IMR-90 (cell line): ENCODE measurements at regions not wholly inside any gene's neighbourhood (a gene's known extent, or its start where the extent isn't known, plus 50 kb on each side); places are given as distances from the start of the nearest gene placed in this dataset.

Source experiments
- ATAC-seq: fragments of 200-7000 bp; cut with Tn5 transposase; 2 replicates; pipeline ENCODE4 v1.9.1; 2020; ENCODE audit warnings: low read depth, mild to moderate bottlenecking, moderate library complexity
- BruUV-seq: library from RNA; stranded (reverse); fragments of 400-500 nt; replicated peaks from 2 replicates; lab custom pipeline; 2021; lab: Mats Ljungman, UMichigan
- CTCF ChIA-PET: fragments of 300-600 bp; formaldehyde crosslinking; extraction: SDS; loops from one replicate; lab custom pipeline; 2021; ENCODE audit warnings: antibody characterized with exemption; lab: Yijun Ruan, JAX
- POLR2A ChIA-PET: fragments of 300-600 bp; sonication (Branson Sonifier 250); formaldehyde crosslinking; loops from one replicate; lab custom pipeline; 2022; ENCODE audit warnings: antibody characterized with exemption; ENCODE audit not compliant: unreplicated experiment; lab: Charles Lee
- DNase-seq: peaks from one replicate; pipeline ENCODE4 v3.0.0; 2013
- H2AFZ ChIP-seq: replicated peaks from 2 replicates; pipeline ENCODE3; 2013; ENCODE audit warnings: low read length, mild to moderate bottlenecking; ENCODE audit not compliant: poor library complexity
- H2AK5ac ChIP-seq: 2 replicates; pipeline ENCODE4 v1.6.1; 2013; ENCODE audit warnings: low read depth, low read length, inconsistent platforms
- H2AK9ac ChIP-seq: replicated peaks from 2 replicates; pipeline ENCODE3; 2013; ENCODE audit warnings: mild to moderate bottlenecking, low read depth, low read length, moderate library complexity; ENCODE audit not compliant: poor library complexity
- H2BK120ac ChIP-seq: 2 replicates; pipeline ENCODE4 v1.6.1; 2013; ENCODE audit warnings: low read depth, low read length, inconsistent platforms
- H2BK15ac ChIP-seq: 3 replicates; pipeline ENCODE4 v1.6.1; 2013; ENCODE audit warnings: low read depth, low read length, inconsistent platforms
- H2BK20ac ChIP-seq: 2 replicates; pipeline ENCODE4 v1.6.1; 2013; ENCODE audit warnings: low read depth, mild to moderate bottlenecking, inconsistent platforms, low read length, moderate library complexity
- H2BK5ac ChIP-seq: 2 replicates; pipeline ENCODE4 v1.6.1; 2013; ENCODE audit warnings: mild to moderate bottlenecking, low read depth, low read length, inconsistent platforms; ENCODE audit not compliant: poor library complexity, severe bottlenecking
- H3K14ac ChIP-seq: replicated peaks from 2 replicates; pipeline ENCODE4 v1.6.1; 2013; ENCODE audit warnings: low read depth, low read length, inconsistent platforms
- H3K18ac ChIP-seq: 2 replicates; pipeline ENCODE4 v1.6.1; 2013; ENCODE audit warnings: low read depth, low read length, control low read depth
- H3K23ac ChIP-seq: 2 replicates; pipeline ENCODE4 v1.6.1; 2013; ENCODE audit warnings: low read depth, low read length, inconsistent platforms
- H3K27ac ChIP-seq: 2 replicates; pipeline ENCODE4 v1.5.1; 2013; ENCODE audit warnings: mild to moderate bottlenecking, control low read depth, low read length; ENCODE audit not compliant: insufficient read depth
- H3K27me3 ChIP-seq: 2 replicates; pipeline ENCODE4 v1.6.1; 2013; ENCODE audit warnings: low read length; ENCODE audit not compliant: control insufficient read depth, insufficient read depth
- H3K36me3 ChIP-seq: 2 replicates; pipeline ENCODE4 v1.6.1; 2013; ENCODE audit warnings: low read length, mixed read lengths; ENCODE audit not compliant: control insufficient read depth, insufficient read depth
- H3K4ac ChIP-seq: 2 replicates; pipeline ENCODE4 v1.6.1; 2013; ENCODE audit warnings: low read depth, low read length, inconsistent platforms
- H3K4me1 ChIP-seq: 2 replicates; pipeline ENCODE4 v1.6.1; 2013; ENCODE audit warnings: low read length, mixed read lengths; ENCODE audit not compliant: control insufficient read depth, insufficient read depth
- H3K4me2 ChIP-seq: 2 replicates; pipeline ENCODE4 v1.6.1; 2013; ENCODE audit warnings: low read depth, mild to moderate bottlenecking, control low read depth, low read length, moderate library complexity
- H3K4me3 ChIP-seq: 2 replicates; pipeline ENCODE4 v1.5.1; 2013; ENCODE audit warnings: low read depth, mild to moderate bottlenecking, control low read depth, low read length, moderate library complexity; ENCODE audit not compliant: insufficient read depth
- H3K56ac ChIP-seq: 2 replicates; pipeline ENCODE4 v1.6.1; 2013; ENCODE audit warnings: low read length, inconsistent platforms; ENCODE audit not compliant: insufficient read depth; ENCODE audit errors: extremely low read depth
- H3K79me1 ChIP-seq, 2 experiments: 2 replicates each; pipeline ENCODE4 v1.6.1; 2013; ENCODE audit warnings: low read length in 2 of 2, inconsistent platforms in 1 of 2, low read depth in 1 of 2
- H3K9ac ChIP-seq: 2 replicates; pipeline ENCODE4 v1.6.1; 2013; ENCODE audit warnings: low read depth, low read length, control low read depth
- H3K9me1 ChIP-seq: 2 replicates; pipeline ENCODE4 v1.6.1; 2013; ENCODE audit warnings: low read length, inconsistent platforms; ENCODE audit not compliant: insufficient read depth
- H3K9me3 ChIP-seq: 2 replicates; pipeline ENCODE4 v1.6.1; 2013; ENCODE audit warnings: low read length; ENCODE audit not compliant: control insufficient read depth, insufficient read depth
- H4K20me1 ChIP-seq: 2 replicates; pipeline ENCODE4 v1.6.1; 2013; ENCODE audit warnings: low read length, inconsistent platforms; ENCODE audit not compliant: insufficient read depth
- H4K5ac ChIP-seq: 2 replicates; pipeline ENCODE4 v1.6.1; 2013; ENCODE audit warnings: mild to moderate bottlenecking, low read depth, low read length, control low read depth
- H4K8ac ChIP-seq, 2 experiments: 2 replicates each; pipeline ENCODE4 v1.6.1; 2013; ENCODE audit warnings: low read depth in 2 of 2, low read length in 2 of 2, control low read depth in 1 of 2, inconsistent platforms in 1 of 2
- H4K91ac ChIP-seq: 2 replicates; pipeline ENCODE4 v1.6.1; 2013; ENCODE audit warnings: low read depth, low read length, inconsistent platforms; ENCODE audit not compliant: insufficient read depth
- CEBPB ChIP-seq: IDR thresholded peaks from 2 replicates; pipeline ENCODE4 v1.6.1; 2012; ENCODE audit warnings: low read depth, low read length, improper control_type of control experiment
- CHD1 ChIP-seq: IDR thresholded peaks from 2 replicates; pipeline ENCODE4 v1.6.1; 2012; ENCODE audit warnings: low read depth, low read length, improper control_type of control experiment
- CTCF ChIP-seq: conservative IDR thresholded peaks from 2 replicates; pipeline ENCODE4 v1.5.1; 2012; ENCODE audit warnings: mild to moderate bottlenecking, low read depth, low read length, improper control_type of control experiment
- FOS ChIP-seq: fragments of 150-350 bp; IDR thresholded peaks from 2 replicates; pipeline ENCODE4 v1.6.1; 2016; ENCODE audit warnings: low read depth, low read length
- MAZ ChIP-seq: IDR thresholded peaks from 2 replicates; pipeline ENCODE4 v1.6.1; 2012; ENCODE audit warnings: low read depth, mild to moderate bottlenecking, low read length, improper control_type of control experiment, moderate library complexity, borderline replicate concordance
- NFE2L2 ChIP-seq: fragments of 150-350 bp; IDR thresholded peaks from 2 replicates; pipeline ENCODE4 v1.6.1; 2016; ENCODE audit warnings: low read depth, mild to moderate bottlenecking, low read length
- RFX5 ChIP-seq: IDR thresholded peaks from 2 replicates; pipeline ENCODE4 v1.8.0; 2012; ENCODE audit warnings: low read depth, mild to moderate bottlenecking, low read length, moderate library complexity
- SMC3 ChIP-seq: fragments of 150-350 bp; IDR thresholded peaks from 2 replicates; pipeline ENCODE4 v1.6.1; 2016; ENCODE audit warnings: low read depth, mild to moderate bottlenecking, antibody characterized with exemption, low read length, moderate library complexity
- WGBS, 2 experiments: methylation state at CpG; one replicate each; pipeline versions ENCODE4 v1.1.5 to v1.1.7; 2013; ENCODE audit warnings: missing lambda C conversion rate in 2 of 2; ENCODE audit not compliant: insufficient read length in 1 of 2; ENCODE audit errors: extremely low coverage in 2 of 2; 5-methylcytosine and 5-hydroxymethylcytosine counted together
- dilution Hi-C: fragments of 300-500 bp; cut with HindIII; formaldehyde crosslinking; loops from one replicate; pipeline ENCODE4 v1.14.3; 2018; ENCODE audit warnings: low sequenced_read_pairs; ENCODE audit not compliant: unreplicated experiment
- in situ Hi-C: fragments of 300-500 bp; cut with MboI; formaldehyde crosslinking; loops from 3 replicates; pipeline ENCODE4 v1.14.3; 2019; ENCODE audit warnings: low sequenced_read_pairs, inconsistent platforms, mixed read lengths
- intact Hi-C: fragments of 100-400 bp; cut with micrococcal nuclease; formaldehyde crosslinking; loops from 2 replicates; pipeline ENCODE4 v1.10.0; 2022
- TF ChIP-seq, protein P1 (sequence below): fragments of 150-350 bp; IDR thresholded peaks from 2 replicates; pipeline ENCODE4 v1.6.1; 2016; ENCODE audit warnings: low read depth, mild to moderate bottlenecking, low read length, moderate library complexity, borderline replicate concordance
- TF ChIP-seq, protein P2 (sequence below): fragments of 150-350 bp; IDR thresholded peaks from 2 replicates; pipeline ENCODE4 v1.6.1; 2017; ENCODE audit warnings: mild to moderate bottlenecking, antibody characterized with exemption, low read length, low read depth

DNA sequence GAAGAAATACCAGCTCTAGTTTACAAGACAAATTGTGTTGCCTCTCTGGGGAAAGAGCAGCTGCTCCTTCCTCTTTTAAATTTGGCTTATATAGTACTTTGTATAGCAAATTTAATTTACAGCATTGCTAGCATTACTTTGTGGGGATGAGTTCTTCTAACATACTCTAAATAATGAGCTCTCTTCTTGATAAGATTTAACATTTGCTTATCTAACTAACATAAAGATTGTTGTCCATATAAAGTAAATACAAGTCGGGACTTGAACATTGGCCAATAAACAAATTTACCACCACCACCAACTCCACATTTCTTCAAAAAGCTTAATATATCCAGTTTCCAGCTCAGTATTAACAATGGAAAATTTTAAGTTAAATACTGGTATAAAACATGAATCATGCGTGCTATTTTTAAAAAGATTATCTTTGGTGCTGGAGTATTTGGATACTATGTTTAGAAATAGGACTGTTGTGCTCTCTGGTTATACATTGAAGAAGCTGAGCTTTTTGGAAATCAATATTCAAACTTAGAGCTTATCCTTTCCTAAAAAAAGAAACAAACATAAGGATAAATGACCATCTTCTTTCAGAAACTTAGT is 1146.9 kb upstream of the GJE1 start:
- Histone ChIP-seq H4K20me1 (no peaks in the 10 kb centered on the region), H4K5ac (peak overlapping the region; percentile 9; the same call in 1 of the 2 replicates), H2BK120ac (peak overlapping the region; percentile 88), H3K4ac (peak overlapping the region; percentile 64; the same call in 1 of the 2 replicates), H3K9me3 (no peaks in the 10 kb centered on the region), H3K27me3 (no peaks in the 10 kb centered on the region), H3K9me1 (no peaks in the 10 kb centered on the region; the same call in 1 of the 2 replicates), H3K4me2 (peak overlapping the region; percentile 55; the same call in 1 of the 2 replicates), H3K14ac (peak overlapping the region; percentile 74; the same call in 1 of the 2 replicates), H3K4me3 (no peak overlapping the region), H3K27ac (no peak overlapping the region; the same call in 1 of the 2 replicates), H3K79me1 (no peaks in the 10 kb centered on the region), H3K9ac (no peak overlapping the region), H4K91ac (no peak overlapping the region; the same call in 1 of the 2 replicates), H2AK5ac (no peak overlapping the region), H3K4me1 (peaks cover 2% of the 10 kb centered on the region), H4K8ac (peak overlapping the region in 1 of 2 experiments; percentile 12; a peak in 1 of 4 replicates), H2AFZ (no peak overlapping the region), H2BK15ac (peak overlapping the region; percentile 53; the same call in 2 of the 3 replicates), H2BK20ac (peak overlapping the region; percentile 96; the same call in 1 of the 2 replicates), H3K56ac (no peak overlapping the region), H3K23ac (peak overlapping the region; percentile 82; the same call in 1 of the 2 replicates), H2BK5ac (peak overlapping the region; percentile 80), H3K18ac (peak overlapping the region; percentile 82; the same call in 1 of the 2 replicates), H3K36me3 (no peaks in the 10 kb centered on the region), H2AK9ac (no peak overlapping the region)
- no CpG with 5 or more reads among the region's 2 CpGs for WGBS, 2 experiments
- ATAC-seq (peak; percentile 83), DNase-seq (peak; percentile 73)
- in situ Hi-C loops (no loop called here), dilution Hi-C loops (no loop called here), intact Hi-C loops (no loop called here)
- no TSS peak for BruUV-seq
- ChIA-PET POLR2A (no interaction called here), CTCF (interaction anchor here (0.6 kb wide), 1 partner anchor 180 kb away, joined by 3 read pairs; no protein-coding TSS in a partner anchor)
- TF ChIP-seq, protein P1, sequence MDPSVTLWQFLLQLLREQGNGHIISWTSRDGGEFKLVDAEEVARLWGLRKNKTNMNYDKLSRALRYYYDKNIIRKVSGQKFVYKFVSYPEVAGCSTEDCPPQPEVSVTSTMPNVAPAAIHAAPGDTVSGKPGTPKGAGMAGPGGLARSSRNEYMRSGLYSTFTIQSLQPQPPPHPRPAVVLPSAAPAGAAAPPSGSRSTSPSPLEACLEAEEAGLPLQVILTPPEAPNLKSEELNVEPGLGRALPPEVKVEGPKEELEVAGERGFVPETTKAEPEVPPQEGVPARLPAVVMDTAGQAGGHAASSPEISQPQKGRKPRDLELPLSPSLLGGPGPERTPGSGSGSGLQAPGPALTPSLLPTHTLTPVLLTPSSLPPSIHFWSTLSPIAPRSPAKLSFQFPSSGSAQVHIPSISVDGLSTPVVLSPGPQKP = no peak
- TF ChIP-seq FOS (no peak), NFE2L2 (no peak), CTCF (no peak), CEBPB (no peak), RFX5 (no peak), CHD1 (no peak), SMC3 (no peak), MAZ (no peak)
- TF ChIP-seq, protein P2, sequence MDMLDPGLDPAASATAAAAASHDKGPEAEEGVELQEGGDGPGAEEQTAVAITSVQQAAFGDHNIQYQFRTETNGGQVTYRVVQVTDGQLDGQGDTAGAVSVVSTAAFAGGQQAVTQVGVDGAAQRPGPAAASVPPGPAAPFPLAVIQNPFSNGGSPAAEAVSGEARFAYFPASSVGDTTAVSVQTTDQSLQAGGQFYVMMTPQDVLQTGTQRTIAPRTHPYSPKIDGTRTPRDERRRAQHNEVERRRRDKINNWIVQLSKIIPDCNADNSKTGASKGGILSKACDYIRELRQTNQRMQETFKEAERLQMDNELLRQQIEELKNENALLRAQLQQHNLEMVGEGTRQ = no peak
